CD14-positive monocyte (primary cell): ENCODE measurements at regions not wholly inside any gene's neighbourhood (a gene's known extent, or its start where the extent isn't known, plus 50 kb on each side); places are given as distances from the start of the nearest gene placed in this dataset.

ENCODE experiments used
- DNase-seq, 3 donors: peaks; one replicate each; pipeline ENCODE4 v3.0.0-alpha.2; 2011 to 2022
- H2AFZ ChIP-seq: 2 replicates; pipeline ENCODE4 v1.6.0; 2012; ENCODE audit warnings: mild to moderate bottlenecking, low read depth, low read length, inconsistent platforms; ENCODE audit not compliant: insufficient read depth, poor library complexity, severe bottlenecking
- H3K27ac ChIP-seq, 2 donors: 1 replicate in 1 of 2; 2 replicates in 1 of 2; pipeline ENCODE4 v1.5.1; 2012 to 2013; ENCODE audit warnings: low read length in 2 of 2, control low read depth in 1 of 2, inconsistent platforms in 1 of 2, low read depth in 1 of 2, mild to moderate bottlenecking in 1 of 2
- H3K27me3 ChIP-seq, 2 donors: one replicate each; pipeline versions ENCODE4 v1.6.0 to v1.6.1; 2011 to 2013; ENCODE audit warnings: low read length in 2 of 2; ENCODE audit not compliant: control insufficient read depth in 2 of 2, insufficient read depth in 2 of 2
- H3K36me3 ChIP-seq, 2 donors: replicated peaks in 1 of 2; 1 replicate in 1 of 2; 2 replicates in 1 of 2; pipeline versions ENCODE4 v1.5.1 to v1.6.1; 2012 to 2013; ENCODE audit warnings: low read length in 2 of 2, control low read depth in 1 of 2, inconsistent platforms in 1 of 2, mild to moderate bottlenecking in 1 of 2; ENCODE audit not compliant: insufficient read depth in 2 of 2, control insufficient read depth in 1 of 2
- H3K4me1 ChIP-seq, 2 donors: 1 replicate in 1 of 2; 2 replicates in 1 of 2; pipeline versions ENCODE4 v1.5.1 to v1.6.1; 2012 to 2013; ENCODE audit warnings: low read length in 2 of 2, control low read depth in 1 of 2, inconsistent platforms in 1 of 2, mild to moderate bottlenecking in 1 of 2, moderate library complexity in 1 of 2; ENCODE audit not compliant: insufficient read depth in 2 of 2, control insufficient read depth in 1 of 2
- H3K4me2 ChIP-seq: replicated peaks from 2 replicates; pipeline ENCODE3; 2012; ENCODE audit warnings: low read length, moderate library complexity, mild to moderate bottlenecking; ENCODE audit not compliant: poor library complexity, severe bottlenecking; ENCODE audit errors: extremely low read depth
- H3K4me3 ChIP-seq, 3 experiments: fragments of 200-600 bp in 1 of 3; sonication (generic) in 1 of 3; replicated peaks in 1 of 3; 1 replicate in 2 of 3; 2 replicates in 1 of 3; pipeline ENCODE4 v1.5.1; 2011 to 2013; ENCODE audit warnings: low read length in 3 of 3, mild to moderate bottlenecking in 3 of 3, control low read depth in 2 of 3, low read depth in 2 of 3, inconsistent platforms in 1 of 3, moderate library complexity in 1 of 3
- H3K79me2 ChIP-seq: 2 replicates; pipeline ENCODE4 v1.6.0; 2012; ENCODE audit warnings: mild to moderate bottlenecking, control low read depth, inconsistent platforms, low read length, moderate library complexity; ENCODE audit not compliant: insufficient read depth
- H3K9ac ChIP-seq: 2 replicates; pipeline ENCODE4 v1.6.0; 2017; ENCODE audit warnings: low read length, mild to moderate bottlenecking; ENCODE audit not compliant: insufficient read depth, poor library complexity, severe bottlenecking
- H3K9me3 ChIP-seq, 2 donors: replicated peaks in 1 of 2; 1 replicate in 1 of 2; 2 replicates in 1 of 2; pipeline versions ENCODE4 v1.5.1 to v1.6.1; 2012 to 2013; ENCODE audit warnings: low read length in 2 of 2, control low read depth in 1 of 2; ENCODE audit not compliant: control insufficient read depth in 1 of 2, insufficient read depth in 1 of 2
- H4K20me1 ChIP-seq: 2 replicates; pipeline ENCODE4 v1.6.0; 2012; ENCODE audit warnings: mild to moderate bottlenecking, low read length, control low read depth, moderate library complexity; ENCODE audit not compliant: insufficient read depth
- H3K27ac Mint-ChIP-seq, 7 donors: one replicate each; pipeline ENCODE4 v1.8.0; 2020; ENCODE audit warnings: mild to moderate bottlenecking in 7 of 7, mixed read lengths in 7 of 7, moderate library complexity in 6 of 7, inconsistent platforms in 2 of 7
- H3K27me3 Mint-ChIP-seq, 3 donors: one replicate each; pipeline ENCODE4 v1.8.0; 2021 to 2022; ENCODE audit warnings: low read depth in 3 of 3, mild to moderate bottlenecking in 3 of 3, mixed read lengths in 3 of 3, moderate library complexity in 3 of 3, inconsistent platforms in 1 of 3
- H3K36me3 Mint-ChIP-seq, 2 donors: one replicate each; pipeline ENCODE4 v1.8.0; 2020; ENCODE audit warnings: mixed read lengths in 2 of 2, inconsistent platforms in 1 of 2, mild to moderate bottlenecking in 1 of 2
- H3K4me1 Mint-ChIP-seq: one replicate; pipeline ENCODE4 v1.8.0; 2020; ENCODE audit warnings: mild to moderate bottlenecking, mixed read lengths
- H3K4me3 Mint-ChIP-seq, 2 donors: one replicate each; pipeline ENCODE4 v1.8.0; 2020; ENCODE audit warnings: mild to moderate bottlenecking in 2 of 2, mixed read lengths in 2 of 2, moderate library complexity in 1 of 2
- H3K9me3 Mint-ChIP-seq, 7 donors: one replicate each; pipeline ENCODE4 v1.8.0; 2020 to 2022; ENCODE audit warnings: mixed read lengths in 7 of 7, mild to moderate bottlenecking in 6 of 7, moderate library complexity in 6 of 7, inconsistent platforms in 2 of 7
- CTCF ChIP-seq: fragments of 200-600 bp; IDR thresholded peaks from one replicate; pipeline ENCODE4 v1.8.0; 2022; ENCODE audit warnings: antibody characterized with exemption, mild to moderate bottlenecking
- WGBS: methylation state at CpG from one replicate; pipeline ENCODE4 v1.1.5; 2013; ENCODE audit warnings: missing lambda C conversion rate; ENCODE audit not compliant: insufficient coverage; 5-methylcytosine and 5-hydroxymethylcytosine counted together
- intact Hi-C, 2 donors: fragments of 100-400 bp; cut with micrococcal nuclease; formaldehyde crosslinking; loops; one replicate each; pipeline versions ENCODE4 v1.15.0 to v1.15.1; 2023

DNA sequence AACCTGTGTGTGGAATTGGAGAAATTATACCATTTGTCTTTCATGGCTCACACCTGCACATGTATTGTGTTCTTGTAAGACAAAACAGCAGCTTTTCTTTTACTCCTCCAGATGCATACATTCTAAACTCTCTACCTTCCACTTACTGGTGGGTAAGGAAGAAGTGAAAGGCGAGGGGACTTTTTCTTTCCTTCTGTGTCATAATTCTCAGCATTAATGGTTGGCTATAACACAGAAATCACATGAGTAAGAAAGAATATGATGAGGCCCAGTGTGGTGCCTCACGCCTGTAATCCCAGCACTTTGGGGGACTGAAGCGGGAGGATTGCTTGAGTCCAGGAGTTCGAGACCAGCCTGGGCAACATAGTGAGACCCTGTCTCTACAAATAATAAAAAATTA lies 57.8 kb upstream of the SHANK2 start:
- H4K20me1 ChIP-seq, result no peaks in the 10 kb centered on the region
- H2AFZ ChIP-seq, result no peak overlapping the region
- no peaks in the 10 kb centered on the region for H3K4me1 ChIP-seq
- H3K4me2 ChIP-seq, result no peak overlapping the region
- no peaks in the 10 kb centered on the region for H3K79me2 ChIP-seq
- H3K36me3 Mint-ChIP-seq, result no peaks in the 10 kb centered on the region
- no peak overlapping the region for H3K27ac Mint-ChIP-seq
- peaks cover 0 to 5% (median 3%) of the 10 kb centered on the region in 3 donors for H3K27me3 Mint-ChIP-seq
- H3K36me3 ChIP-seq, result no peaks in the 10 kb centered on the region
- DNase-seq, result no peak
- no peak overlapping the region for H3K9ac ChIP-seq
- H3K9me3 ChIP-seq, result no peaks in the 10 kb centered on the region
- no peak for TF ChIP-seq CTCF
- H3K4me1 Mint-ChIP-seq, result no peaks in the 10 kb centered on the region
- H3K9me3 Mint-ChIP-seq, result peaks cover 0 to 6% (median 1%) of the 10 kb centered on the region in 7 donors
- no peaks in the 10 kb centered on the region for H3K27me3 ChIP-seq
- WGBS, result no CpG with 5 or more reads among the region's 4 CpGs
- intact Hi-C loops, result no loop called here
- no peak overlapping the region for H3K4me3 ChIP-seq
- H3K27ac ChIP-seq, result no peak overlapping the region
- no peak overlapping the region for H3K4me3 Mint-ChIP-seq

- Histone ChIP-seq H3K4me2 (no peak overlapping the region), H4K20me1 (no peaks in the 10 kb centered on the region), H3K27me3 (no peaks in the 10 kb centered on the region), H3K36me3 (no peaks in the 10 kb centered on the region), H3K9ac (no peak overlapping the region), H2AFZ (no peak overlapping the region), H3K4me3 (no peak overlapping the region), H3K27ac (no peak overlapping the region), H3K4me1 (no peaks in the 10 kb centered on the region), H3K9me3 (no peaks in the 10 kb centered on the region), H3K79me2 (no peaks in the 10 kb centered on the region)
- no peak for DNase-seq
- Mint-ChIP-seq H3K27me3 (peaks cover 3 to 5% (median 4%) of the 10 kb centered on the region in 3 donors), H3K4me1 (no peaks in the 10 kb centered on the region), H3K27ac (no peak overlapping the region), H3K4me3 (no peak overlapping the region), H3K36me3 (no peaks in the 10 kb centered on the region), H3K9me3 (peaks cover 0 to 6% (median 1%) of the 10 kb centered on the region in 7 donors)
- intact Hi-C loops, result no loop called here
- TF ChIP-seq CTCF, result no peak
- WGBS, result 100% methylated on average over 1 of the region's 1 CpG
Measured at GRCh38 chr11:71309611-71310010, 57.2 kb upstream of the SHANK2 start.
